Fibroblast of the aortic adventitia (primary cell): ENCODE measurements at regions not wholly inside any gene's neighbourhood (a gene's known extent, or its start where the extent isn't known, plus 50 kb on each side); places are given as distances from the start of the nearest gene placed in this dataset.
A peak's percentile ranks its signal among the peaks of the same experiment; 100 is the strongest.

Experiments
- DNase-seq: peaks from one replicate; pipeline ENCODE4 v3.0.0-alpha.2; 2010; ENCODE audit warnings: low read depth
- H3K4me3 ChIP-seq: 2 replicates; pipeline ENCODE4 v1.5.1; 2011; ENCODE audit warnings: low read depth, mild to moderate bottlenecking, control low read depth, low read length, moderate library complexity
- CTCF ChIP-seq: IDR thresholded peaks from 2 replicates; pipeline ENCODE4 v1.5.1; 2011; ENCODE audit warnings: mild to moderate bottlenecking, low read length, control low read depth, inconsistent platforms; ENCODE audit not compliant: insufficient read depth

DNA sequence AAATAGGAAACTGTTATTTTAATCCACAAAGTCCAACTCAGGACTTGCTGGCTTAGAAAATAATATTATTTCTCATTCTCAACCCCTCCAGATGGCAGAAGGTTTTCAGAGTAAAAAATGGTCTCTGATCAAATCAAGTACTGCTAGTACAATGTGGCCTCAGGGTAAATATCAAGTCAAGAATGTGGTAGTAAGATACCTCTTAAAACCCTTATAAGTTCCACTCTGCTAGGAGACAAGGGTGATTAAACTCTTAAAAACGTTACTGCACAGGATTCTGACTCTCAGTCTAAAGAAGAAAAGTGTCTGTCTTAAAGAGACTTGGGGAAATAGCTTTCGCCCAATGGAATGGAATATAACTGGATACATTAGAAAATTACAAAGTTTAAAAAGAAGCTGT is 120.8 kb upstream of the PDE4D start:
- no peak for DNase-seq
- no peak overlapping the region for H3K4me3 ChIP-seq
- no peak for TF ChIP-seq CTCF

GRCh38 chr5:60010853-60011252 is 117.3 kb upstream of the PDE4D start:
- DNase-seq: no peak
- TF ChIP-seq CTCF: no peak
- no peak overlapping the region for H3K4me3 ChIP-seq

GRCh38 chr5:60010328-60010727 is 116.8 kb upstream of the PDE4D start:
- TF ChIP-seq CTCF: peak; percentile 43
- DNase-seq: no peak
- H3K4me3 ChIP-seq: no peak overlapping the region

DNA sequence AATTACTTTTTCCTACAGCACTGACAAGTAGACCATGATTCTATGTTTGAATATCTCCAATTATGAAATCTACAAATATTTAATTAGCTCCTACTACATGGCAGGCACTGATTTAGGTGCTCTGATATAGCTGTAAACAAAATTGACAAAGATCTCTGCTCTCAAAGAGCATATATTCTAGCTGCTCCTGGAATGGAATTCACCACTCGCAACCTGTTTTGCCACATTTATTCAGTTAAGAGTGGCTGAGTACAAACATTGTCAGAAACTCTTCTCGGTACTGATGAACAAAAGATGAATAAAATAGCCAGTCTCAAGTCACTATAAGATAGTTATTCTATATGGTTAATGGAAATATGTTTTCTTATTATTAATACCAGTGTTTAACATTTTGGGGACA is 114.2 kb upstream of the PDE4D start:
- TF ChIP-seq CTCF: no peak
- DNase-seq: no peak

GRCh38 chr5:59999056-59999455 is 105.5 kb upstream of the PDE4D start:
- TF ChIP-seq CTCF: no peak
- DNase-seq: no peak
- H3K4me3 ChIP-seq: no peak overlapping the region

More for the DNA sequence above, 114.2 kb upstream of the PDE4D start:
- H3K4me3 ChIP-seq: no peak overlapping the region

DNA sequence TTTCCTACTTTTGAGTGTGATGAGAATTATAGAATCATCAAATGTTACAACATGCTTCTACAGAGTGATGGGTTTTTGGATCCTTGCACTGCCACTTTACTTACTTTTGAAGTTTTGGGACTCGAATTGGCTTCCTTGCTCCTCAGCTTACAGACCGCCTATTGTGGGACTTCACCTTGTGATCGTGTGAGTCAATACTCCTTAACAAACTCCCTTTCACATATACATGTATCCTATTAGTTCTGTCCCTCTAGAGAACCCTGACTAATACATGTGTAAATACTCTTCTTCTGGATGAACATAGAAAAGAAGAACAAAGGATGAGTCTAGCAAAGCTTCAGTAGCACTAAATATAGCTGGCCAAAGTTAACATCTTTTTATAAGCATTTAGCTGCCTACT is 98.7 kb upstream of the PDE4D start:
- no peak for DNase-seq
- TF ChIP-seq CTCF: no peak
- no peak overlapping the region for H3K4me3 ChIP-seq

DNA sequence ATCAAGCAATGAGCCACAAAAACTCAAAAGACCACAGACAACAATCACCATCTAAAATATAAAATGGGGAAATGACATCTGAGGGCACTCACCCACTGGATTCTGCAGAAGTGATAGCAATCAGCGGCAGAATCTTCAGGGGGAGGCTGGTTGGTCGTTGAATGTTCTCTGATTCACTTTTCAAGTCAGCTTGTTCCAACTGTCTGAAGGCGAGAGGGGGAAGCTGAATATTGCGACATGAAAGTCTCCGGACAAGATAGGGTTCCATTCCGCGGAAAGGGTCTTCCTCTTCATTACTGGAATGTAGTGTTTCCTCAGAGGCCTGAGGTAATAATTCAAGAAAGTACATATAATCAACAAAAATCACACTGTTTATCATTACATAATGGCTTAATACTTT is 94.9 kb upstream of the PDE4D start:
- no peak for DNase-seq
- no peak for TF ChIP-seq CTCF
- no peak overlapping the region for H3K4me3 ChIP-seq
